ENCODE measurements at regions not wholly inside any gene's neighbourhood (a gene's known extent, or its start where the extent isn't known, plus 50 kb on each side); places are given as distances from the start of the nearest gene placed in this dataset.

- ChIA-PET POLR2A (no interaction called here), CTCF (no interaction called here), RAD21 (ENCODE audit: low non-redundant PET in 1 of 2, low total read pairs in 2 of 2, uncharacterized antibody in 2 of 2, unreplicated experiment in 2 of 2) (no interaction called here)
- peaks cover 26% of the 10 kb centered on the region for H3K27me3 ChIP-seq (ENCODE audit: insufficient read depth, low read length)
- intact Hi-C loops (cut with micrococcal nuclease) = no loop called here
- no peaks in the 10 kb centered on the region for H3K9me3 ChIP-seq (ENCODE audit: control insufficient read depth in 1 of 2, insufficient read depth in 1 of 2, low read depth in 1 of 2, low read length in 2 of 2)
- H3K36me3 ChIP-seq (ENCODE audit: control insufficient read depth in 1 of 2, insufficient read depth in 2 of 2, low read length in 2 of 2) = no peaks in the 10 kb centered on the region
- ATAC-seq = no peak
- H3K27ac ChIP-seq (ENCODE audit: low read depth, low read length) = no peak overlapping the region
- no peak overlapping the region for H3K4me2 ChIP-seq (ENCODE audit: low read length)
- no peak overlapping the region for H3K9ac ChIP-seq (ENCODE audit: low read length)
- no peaks in the 10 kb centered on the region for H3K4me1 ChIP-seq (ENCODE audit: control insufficient read depth in 1 of 2, insufficient read depth in 2 of 2, low read length in 2 of 2)
- H3K9me2 ChIP-seq (ENCODE audit: insufficient read depth) = no peaks in the 10 kb centered on the region
- BruUV-seq (replicated peaks) = no TSS peak
- H4K20me1 ChIP-seq (ENCODE audit: insufficient read depth) = no peaks in the 10 kb centered on the region
- H3K4me3 ChIP-seq (replicated peaks in 1 of 2; ENCODE audit: low read depth in 1 of 2, low read length in 2 of 2) = no peak overlapping the region
- no peak for DNase-seq (ENCODE audit: low read depth, low spot score)
- no peak overlapping the region for H2AFZ ChIP-seq (ENCODE audit: low read depth, low read length, poor library complexity, severe bottlenecking)
- TF ChIP-seq, protein P1, sequence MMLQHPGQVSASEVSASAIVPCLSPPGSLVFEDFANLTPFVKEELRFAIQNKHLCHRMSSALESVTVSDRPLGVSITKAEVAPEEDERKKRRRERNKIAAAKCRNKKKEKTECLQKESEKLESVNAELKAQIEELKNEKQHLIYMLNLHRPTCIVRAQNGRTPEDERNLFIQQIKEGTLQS (IDR thresholded peaks at IDR 0.05) = no peak
- TF ChIP-seq MAX (IDR thresholded peaks at IDR 0.05) (no peak), ZFX (IDR thresholded peaks at IDR 0.05) (no peak), EZH2 (IDR thresholded peaks at IDR 0.05) (no peak), TCF7L2 (IDR thresholded peaks at IDR 0.05; ENCODE audit: borderline replicate concordance, extremely low read depth, insufficient read depth, insufficient read length) (no peak), CTCF (IDR thresholded peaks at IDR 0.05 in 2 of 3, conservative IDR thresholded peaks at IDR 0.05 in 1 of 3; ENCODE audit: borderline replicate concordance in 1 of 3, insufficient read depth in 1 of 3, low read depth in 2 of 3, low read length in 2 of 3) (no peak), CBX3 (IDR thresholded peaks at IDR 0.05; ENCODE audit: low read depth) (no peak), YY1 (IDR thresholded peaks at IDR 0.05; ENCODE audit: extremely low read depth, insufficient replicate concordance, low read depth, low read length) (no peak)
- no peaks in the 10 kb centered on the region for H3K79me2 ChIP-seq (ENCODE audit: insufficient read depth, low read length)
Observed at GRCh38 chr3:23071758-23072157, 131.4 kb upstream of the UBE2E2 start.

GRCh38 chr3:23072693-23073092, 130.4 kb upstream of the UBE2E2 start:
- ChIA-PET POLR2A (no interaction called here), CTCF (no interaction called here), RAD21 (ENCODE audit: low non-redundant PET in 1 of 2, low total read pairs in 2 of 2, uncharacterized antibody in 2 of 2, unreplicated experiment in 2 of 2) (no interaction called here)
- Histone ChIP-seq H3K9ac (ENCODE audit: low read length) (no peak overlapping the region), H3K4me3 (replicated peaks in 1 of 2; ENCODE audit: low read depth in 1 of 2, low read length in 2 of 2) (no peak overlapping the region), H3K27ac (ENCODE audit: low read depth, low read length) (no peak overlapping the region), H3K79me2 (ENCODE audit: insufficient read depth, low read length) (no peaks in the 10 kb centered on the region), H3K9me2 (ENCODE audit: insufficient read depth) (no peaks in the 10 kb centered on the region), H2AFZ (ENCODE audit: low read depth, low read length, poor library complexity, severe bottlenecking) (no peak overlapping the region), H3K9me3 (ENCODE audit: control insufficient read depth in 1 of 2, insufficient read depth in 1 of 2, low read depth in 1 of 2, low read length in 2 of 2) (no peaks in the 10 kb centered on the region), H3K27me3 (ENCODE audit: insufficient read depth, low read length) (peaks cover 29% of the 10 kb centered on the region), H4K20me1 (ENCODE audit: insufficient read depth) (no peaks in the 10 kb centered on the region), H3K36me3 (ENCODE audit: control insufficient read depth in 1 of 2, insufficient read depth in 2 of 2, low read length in 2 of 2) (no peaks in the 10 kb centered on the region), H3K4me1 (ENCODE audit: control insufficient read depth in 1 of 2, insufficient read depth in 2 of 2, low read length in 2 of 2) (no peaks in the 10 kb centered on the region), H3K4me2 (ENCODE audit: low read length) (no peak overlapping the region)
- DNase-seq (ENCODE audit: low read depth, low spot score) = no peak
- no peak for ATAC-seq
- BruUV-seq (replicated peaks) = no TSS peak
- intact Hi-C loops (cut with micrococcal nuclease) = no loop called here
- TF ChIP-seq POLR2AphosphoS5 (IDR thresholded peaks at IDR 0.05; ENCODE audit: low read depth, low read length) (no peak), ZFX (IDR thresholded peaks at IDR 0.05) (no peak), EZH2phosphoT487 (IDR thresholded peaks at IDR 0.05; ENCODE audit: borderline replicate concordance) (no peak), POLR2A (IDR thresholded peaks at IDR 0.05; ENCODE audit: borderline replicate concordance, extremely low read depth, insufficient read depth, insufficient read length) (no peak), CEBPB (IDR thresholded peaks at IDR 0.05; ENCODE audit: low read depth) (no peak), ELF1 (IDR thresholded peaks at IDR 0.05; ENCODE audit: borderline replicate concordance, low read depth) (no peak)
